ENCODE measurements at regions not wholly inside any gene's neighbourhood (a gene's known extent, or its start where the extent isn't known, plus 50 kb on each side); places are given as distances from the start of the nearest gene placed in this dataset.

DNA sequence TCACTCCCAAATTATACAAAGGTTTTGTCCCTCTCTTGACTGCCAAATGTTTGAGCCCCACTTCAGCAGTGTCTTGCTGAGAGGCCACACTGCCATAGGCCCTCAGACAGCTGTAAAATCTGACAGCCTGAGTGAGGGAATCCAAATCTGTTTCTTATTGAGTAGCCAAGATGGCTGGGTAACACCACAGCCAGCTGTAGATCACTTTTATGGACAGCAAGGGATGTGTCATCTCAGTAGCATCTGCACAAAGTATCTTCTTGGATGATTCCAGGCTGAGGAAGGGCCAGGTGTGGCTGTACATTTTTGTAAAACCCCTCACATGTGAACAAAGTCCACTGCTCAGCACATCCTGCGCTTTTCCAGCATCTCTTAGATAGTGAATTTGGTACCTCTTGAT, 237.0 kb upstream of the LRTM1 start:
- TF ChIP-seq POLR2A (IDR thresholded peaks at IDR 0.05; ENCODE audit: low read depth, low read length): no peak
- FAIRE-seq (no peak), DNase-seq (ENCODE audit: insufficient read length, low spot score) (no peak)

DNA sequence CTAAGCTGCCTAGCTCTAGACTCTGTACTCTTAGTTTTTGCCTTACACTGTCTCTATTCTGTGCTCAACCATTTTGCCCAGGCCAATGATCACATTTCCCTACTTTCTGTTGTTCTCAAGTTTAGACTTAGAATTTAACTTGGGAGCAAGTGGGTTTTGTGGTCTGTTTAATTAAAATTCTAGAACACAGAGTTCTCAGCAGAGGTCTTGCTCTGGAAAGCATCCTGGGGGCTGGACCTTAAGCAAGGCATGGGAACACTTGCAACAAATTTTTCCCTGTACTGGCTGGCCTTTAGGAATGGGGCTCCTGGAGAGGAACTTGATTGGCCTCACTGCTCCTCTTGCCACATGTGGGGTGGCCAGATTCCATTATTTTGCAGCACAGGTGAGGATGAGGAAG, 236.3 kb upstream of the LRTM1 start:
- TF ChIP-seq POLR2A (IDR thresholded peaks at IDR 0.05; ENCODE audit: low read depth, low read length): no peak
- DNase-seq (ENCODE audit: insufficient read length, low spot score) (no peak), FAIRE-seq (no peak)

DNA sequence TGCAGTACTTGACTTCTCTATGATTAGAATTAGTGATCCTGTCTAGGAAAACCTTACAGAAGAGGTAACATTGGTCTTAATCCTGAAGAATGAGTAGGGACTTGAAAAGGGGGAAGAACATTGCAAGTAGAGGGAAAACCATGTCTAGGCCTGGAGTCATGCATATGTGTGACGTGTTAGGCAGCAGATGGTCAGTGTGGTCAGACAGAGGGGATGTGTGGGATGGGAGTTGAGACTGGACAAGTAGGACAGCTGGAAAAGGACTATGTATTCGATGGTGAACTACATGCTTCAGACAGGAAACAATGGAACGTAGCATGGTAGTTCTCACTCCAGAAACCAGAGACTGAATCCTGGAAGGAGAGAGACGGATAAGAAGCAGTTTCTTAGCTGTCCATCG, 235.6 kb upstream of the LRTM1 start:
- no peak for TF ChIP-seq POLR2A (IDR thresholded peaks at IDR 0.05; ENCODE audit: low read depth, low read length)
- FAIRE-seq (no peak), DNase-seq (ENCODE audit: insufficient read length, low spot score) (no peak)

DNA sequence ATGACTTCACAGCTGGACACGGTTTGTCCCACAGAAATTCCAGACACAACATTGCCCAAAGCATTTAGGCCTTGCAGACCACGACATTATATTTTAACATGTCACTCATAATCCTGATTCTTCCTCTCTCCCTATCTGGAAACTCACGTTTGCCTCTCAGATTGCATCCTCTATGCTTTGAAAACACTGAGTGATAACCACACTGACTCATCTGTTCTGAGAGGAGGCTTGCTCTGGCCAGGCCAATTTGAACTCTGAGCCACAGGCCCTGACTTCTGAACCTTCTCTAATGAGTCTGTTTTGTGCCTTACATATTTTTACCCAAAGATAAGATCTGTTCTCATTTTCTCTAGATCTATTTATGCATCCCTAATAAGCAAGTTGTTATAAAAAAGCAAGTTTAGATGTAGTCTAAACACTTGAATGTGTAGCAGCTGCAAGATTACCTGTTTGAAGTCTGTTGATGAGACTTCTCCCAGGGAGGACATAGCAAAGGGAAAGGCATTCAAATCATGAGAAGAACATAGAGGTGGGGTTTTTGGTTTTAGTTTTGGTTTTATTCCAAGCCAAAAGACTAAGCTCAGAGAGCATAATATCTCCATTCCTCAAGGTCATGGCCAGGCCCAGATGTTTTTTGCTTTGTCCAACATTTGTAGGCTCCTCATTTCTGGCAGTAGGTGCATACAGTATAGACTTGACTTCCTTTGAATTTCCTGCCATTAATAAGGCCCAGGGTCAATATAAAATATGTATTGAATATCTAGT, 234.4 kb upstream of the LRTM1 start:
- peak; percentile 23 for DNase-seq (ENCODE audit: insufficient read length, low spot score)
- peak; percentile 62 for FAIRE-seq

DNA sequence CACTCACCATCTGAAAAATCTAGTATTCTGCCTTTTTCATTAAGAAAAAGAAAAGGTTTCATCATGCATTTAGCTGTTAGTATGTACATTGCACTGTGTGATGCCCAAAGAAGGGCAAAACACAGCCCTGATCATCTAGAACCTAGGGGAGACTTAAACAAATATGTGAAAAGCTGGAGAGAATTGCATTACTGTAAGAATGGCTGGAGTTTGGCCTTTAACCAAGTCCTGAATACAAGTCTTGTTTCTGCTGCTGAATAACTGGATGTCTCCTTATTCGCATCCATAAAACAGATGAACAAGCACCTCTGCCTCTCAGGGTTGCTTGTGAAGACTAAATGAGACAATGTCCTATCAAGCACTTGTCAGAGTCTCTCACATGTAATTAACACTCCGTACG, 233.4 kb upstream of the LRTM1 start:
- DNase-seq (ENCODE audit: insufficient read length, low spot score) (no peak), FAIRE-seq (no peak)
- no peak for TF ChIP-seq POLR2A (IDR thresholded peaks at IDR 0.05; ENCODE audit: low read depth, low read length)

More for the DNA sequence above, 234.4 kb upstream of the LRTM1 start:
- TF ChIP-seq POLR2A (IDR thresholded peaks at IDR 0.05; ENCODE audit: low read depth, low read length): no peak

DNA sequence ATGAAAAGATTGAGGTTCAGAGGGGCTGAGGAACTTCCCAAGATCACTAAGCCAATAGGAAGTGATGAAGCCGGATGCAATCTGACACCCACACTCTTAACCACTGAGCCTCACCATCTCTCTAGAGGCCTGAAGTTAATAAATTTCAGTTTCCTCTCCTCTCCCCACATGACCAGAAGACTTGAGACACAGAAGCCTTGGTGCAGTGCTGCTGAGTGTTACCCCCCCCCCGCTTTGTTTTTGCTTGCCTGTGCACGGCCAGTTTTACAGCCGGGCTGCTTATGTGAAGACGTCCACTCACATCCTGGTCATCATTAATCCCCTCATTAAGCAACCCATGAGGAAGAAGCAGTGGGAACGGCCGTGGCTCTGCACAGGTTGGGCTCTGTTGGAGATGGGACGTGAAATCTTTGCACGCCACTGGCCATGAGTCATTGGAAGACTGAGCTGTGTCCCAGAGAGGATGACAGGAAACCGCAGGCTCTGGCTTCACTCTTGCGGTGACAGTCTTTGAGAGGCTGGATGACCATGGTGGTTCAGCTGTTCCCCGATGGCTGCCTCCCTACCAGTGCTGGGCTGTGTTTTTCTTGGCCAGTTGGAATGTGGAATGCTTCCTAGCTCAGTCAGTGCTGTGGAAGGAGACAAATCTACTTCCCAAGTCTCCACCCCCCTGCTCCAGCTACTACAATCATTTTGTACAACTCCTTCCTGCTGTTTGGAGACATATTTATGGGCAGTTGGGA, 232.6 kb upstream of the LRTM1 start:
- TF ChIP-seq POLR2A (IDR thresholded peaks at IDR 0.05; ENCODE audit: low read depth, low read length): no peak
- DNase-seq (ENCODE audit: insufficient read length, low spot score) (peak; percentile 63), FAIRE-seq (peak; percentile 92)

DNA sequence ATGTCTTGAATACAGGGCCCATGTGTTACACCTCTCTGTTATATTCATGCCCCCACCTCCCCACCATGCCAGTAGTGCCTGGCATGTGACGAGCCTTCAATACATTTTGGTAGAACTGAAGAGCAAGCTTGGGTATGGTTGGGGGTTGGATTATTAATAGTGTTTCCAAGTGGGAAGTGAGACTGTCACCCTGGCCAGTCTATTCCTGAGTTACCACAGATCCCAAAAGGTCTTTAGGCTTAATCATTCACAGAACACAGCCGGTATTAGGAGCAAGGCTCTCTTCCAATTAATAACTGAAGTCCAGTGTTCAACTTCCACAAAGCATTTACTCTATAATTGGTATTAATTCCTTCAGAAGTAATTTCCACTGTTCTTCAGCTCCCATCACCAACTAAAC, 231.9 kb upstream of the LRTM1 start:
- DNase-seq (ENCODE audit: insufficient read length, low spot score) (no peak), FAIRE-seq (no peak)
- no peak for TF ChIP-seq POLR2A (IDR thresholded peaks at IDR 0.05; ENCODE audit: low read depth, low read length)

DNA sequence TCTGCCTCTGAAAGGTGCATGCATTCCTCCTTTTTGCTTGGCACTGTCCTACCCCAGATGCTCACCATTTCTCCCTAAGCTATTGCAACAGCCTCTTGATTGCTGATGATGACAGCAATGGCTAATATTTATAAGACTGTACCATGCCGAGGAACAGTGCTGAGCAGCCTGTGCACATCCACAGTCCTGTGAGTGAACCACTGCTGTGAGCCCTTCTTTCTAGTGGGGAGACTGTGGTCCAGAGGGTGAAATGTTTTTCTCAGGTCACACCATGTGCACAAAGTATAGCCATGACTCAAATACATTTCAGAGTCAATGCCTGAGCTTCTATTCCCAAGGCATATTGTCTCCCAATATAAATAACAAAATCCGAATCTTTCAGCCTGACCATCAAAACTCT, 231.2 kb upstream of the LRTM1 start:
- DNase-seq (ENCODE audit: insufficient read length, low spot score) (no peak), FAIRE-seq (no peak)
- no peak for TF ChIP-seq POLR2A (IDR thresholded peaks at IDR 0.05; ENCODE audit: low read depth, low read length)

DNA sequence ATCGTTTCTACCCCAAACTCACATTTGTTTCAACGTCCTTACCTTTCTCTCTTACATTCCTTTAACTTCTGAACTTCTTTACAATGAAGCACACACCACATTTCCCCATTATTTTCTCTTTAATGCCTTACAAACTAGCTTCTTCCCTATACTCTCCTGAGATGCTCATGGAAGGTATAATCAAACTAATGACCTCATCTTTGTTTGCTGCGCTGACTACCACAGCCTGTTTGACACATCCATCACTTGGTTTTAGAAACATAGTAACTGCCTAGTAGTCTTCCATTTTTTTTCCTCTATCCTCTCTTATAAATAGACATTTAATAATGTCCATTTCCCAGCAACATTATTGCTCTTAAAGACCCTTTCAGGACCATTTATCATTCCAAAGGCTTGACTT, 230.5 kb upstream of the LRTM1 start:
- FAIRE-seq: no peak
- TF ChIP-seq POLR2A (IDR thresholded peaks at IDR 0.05; ENCODE audit: low read depth, low read length): no peak
- no peak for DNase-seq (ENCODE audit: insufficient read length, low spot score)

DNA sequence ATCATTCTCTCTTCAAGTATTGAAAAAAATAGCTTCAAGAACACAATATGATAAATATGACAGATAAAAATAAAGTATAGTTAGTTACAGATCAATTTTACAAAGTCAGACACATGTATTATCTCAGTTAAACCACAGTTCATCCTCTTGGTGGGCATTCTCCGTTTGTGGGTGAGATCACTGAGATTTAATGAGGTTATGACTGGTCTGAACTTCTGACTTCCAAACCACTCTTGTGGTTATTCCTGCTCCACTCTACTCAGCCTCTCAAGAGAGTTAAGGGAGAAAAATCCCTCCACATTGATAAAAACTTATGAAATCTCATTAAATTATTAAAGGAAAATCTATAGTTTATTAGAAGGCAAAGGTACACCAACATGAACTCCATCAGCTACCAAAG, 229.9 kb upstream of the LRTM1 start:
- FAIRE-seq (no peak), DNase-seq (ENCODE audit: insufficient read length, low spot score) (no peak)
- no peak for TF ChIP-seq POLR2A (IDR thresholded peaks at IDR 0.05; ENCODE audit: low read depth, low read length)

DNA sequence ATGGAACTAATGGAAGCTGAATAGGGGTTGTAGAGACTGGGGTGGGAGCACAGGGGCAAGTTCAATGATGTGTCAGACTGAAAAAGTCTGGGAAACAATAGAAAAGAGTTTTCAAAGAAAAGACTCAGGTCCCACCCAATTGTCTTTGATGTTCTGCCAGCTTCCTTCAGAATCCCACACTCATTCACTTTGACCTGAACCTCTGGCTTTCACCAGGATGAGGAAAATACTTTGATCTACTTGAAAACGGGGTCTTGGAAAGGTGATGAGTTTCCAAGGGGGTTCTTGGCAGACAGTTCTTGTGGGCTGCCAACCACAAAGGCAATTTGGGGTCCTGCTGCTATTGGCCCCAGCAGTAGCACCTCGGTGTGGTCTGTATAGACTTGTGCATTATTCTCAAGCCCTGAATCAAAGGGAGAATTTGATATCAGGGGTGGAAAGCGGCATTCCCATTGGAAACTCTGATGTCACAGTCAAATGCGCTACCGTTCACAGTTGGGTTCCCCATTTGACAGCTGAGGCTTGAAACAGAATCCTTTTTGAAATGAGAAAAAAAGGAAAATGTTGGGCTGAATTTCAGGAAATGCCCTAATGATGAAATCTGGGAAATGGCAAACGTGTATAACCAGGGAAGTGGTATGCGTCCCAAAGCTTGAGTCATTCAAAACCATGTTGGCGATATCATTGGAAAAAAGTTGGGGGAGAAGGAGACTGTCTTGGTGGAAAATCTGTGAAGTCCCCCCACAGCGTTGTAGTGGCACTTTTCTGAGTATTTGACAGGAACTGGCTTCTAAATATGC, 229.2 kb upstream of the LRTM1 start:
- no peak for TF ChIP-seq POLR2A (IDR thresholded peaks at IDR 0.05; ENCODE audit: low read depth, low read length)
- FAIRE-seq (no peak), DNase-seq (ENCODE audit: insufficient read length, low spot score) (no peak)

DNA sequence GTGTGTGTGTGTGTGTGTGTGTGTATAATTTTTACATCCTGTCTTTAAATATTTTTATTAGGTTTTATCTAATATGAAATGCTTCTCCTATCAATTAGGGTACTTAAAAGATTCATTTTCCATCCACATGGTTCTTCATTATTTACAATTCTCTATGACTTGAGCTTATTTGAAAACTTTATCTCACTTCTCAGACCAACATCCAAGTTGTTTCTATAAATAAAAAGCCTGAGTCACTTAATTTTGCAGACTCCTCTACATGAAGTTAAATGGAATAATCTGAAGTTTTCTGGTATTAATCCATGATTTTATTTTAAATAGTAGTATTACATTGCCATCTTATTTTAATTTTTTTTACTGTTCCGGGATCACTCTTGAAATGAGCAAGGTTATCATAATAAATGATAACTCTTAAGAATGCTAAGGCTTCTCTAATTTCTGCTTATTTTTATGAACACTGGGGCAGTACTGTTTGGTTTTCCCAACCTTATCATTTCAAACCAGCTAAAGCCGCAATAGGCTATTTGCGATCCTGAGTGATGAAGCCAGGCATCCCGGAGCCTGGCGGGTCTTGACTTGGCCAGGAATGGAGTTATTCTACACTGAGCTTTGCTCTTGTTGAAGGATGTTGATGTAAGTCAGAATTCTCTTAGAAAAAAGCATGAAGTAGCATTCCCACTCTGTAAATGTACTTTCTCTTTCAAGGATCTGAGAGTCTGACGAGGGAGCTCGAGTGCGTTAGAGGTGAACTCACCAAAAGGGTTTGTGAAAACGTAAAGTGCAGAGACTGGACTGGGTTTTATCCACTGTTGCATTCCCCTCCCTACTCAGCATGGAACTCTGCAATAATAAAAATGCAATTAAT, 220.2 kb upstream of the LRTM1 start:
- FAIRE-seq: no peak
- no peak for DNase-seq (ENCODE audit: insufficient read length, low spot score)
- TF ChIP-seq POLR2A (IDR thresholded peaks at IDR 0.05; ENCODE audit: low read depth, low read length): no peak

DNA sequence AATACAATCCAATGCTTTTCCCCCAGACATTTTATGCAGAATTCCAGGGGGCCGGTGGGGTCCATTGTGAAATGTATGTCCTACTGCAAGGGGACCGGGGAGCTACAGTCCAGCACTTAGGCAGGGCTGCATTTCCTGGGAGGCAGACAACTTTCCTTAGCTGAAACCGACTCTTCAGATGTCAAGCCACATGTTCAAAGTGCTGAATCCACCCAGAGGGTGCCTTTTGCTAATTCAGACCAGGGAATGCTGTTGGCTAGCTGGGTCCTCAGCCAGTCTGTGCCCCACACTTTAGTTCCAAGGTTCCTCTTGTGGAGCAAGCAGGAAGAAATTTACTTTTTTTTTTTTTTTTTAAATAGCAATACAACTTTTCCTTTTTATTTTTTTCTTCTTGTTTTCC, 219.5 kb upstream of the LRTM1 start:
- FAIRE-seq: no peak
- DNase-seq (ENCODE audit: insufficient read length, low spot score): no peak
- no peak for TF ChIP-seq POLR2A (IDR thresholded peaks at IDR 0.05; ENCODE audit: low read depth, low read length)
